IMR-90 (cell line): ENCODE measurements at regions not wholly inside any gene's neighbourhood (a gene's known extent, or its start where the extent isn't known, plus 50 kb on each side); places are given as distances from the start of the nearest gene placed in this dataset.

Experiments
- ATAC-seq: fragments of 200-7000 bp; cut with Tn5 transposase; 2 replicates; pipeline ENCODE4 v1.9.1; 2020; ENCODE audit warnings: low read depth, mild to moderate bottlenecking, moderate library complexity
- BruUV-seq: library from RNA; stranded (reverse); fragments of 400-500 nt; replicated peaks from 2 replicates; lab custom pipeline; 2021; lab: Mats Ljungman, UMichigan
- CTCF ChIA-PET: fragments of 300-600 bp; formaldehyde crosslinking; extraction: SDS; loops from one replicate; lab custom pipeline; 2021; ENCODE audit warnings: antibody characterized with exemption; lab: Yijun Ruan, JAX
- POLR2A ChIA-PET: fragments of 300-600 bp; sonication (Branson Sonifier 250); formaldehyde crosslinking; loops from one replicate; lab custom pipeline; 2022; ENCODE audit warnings: antibody characterized with exemption; ENCODE audit not compliant: unreplicated experiment; lab: Charles Lee
- DNase-seq: peaks from one replicate; pipeline ENCODE4 v3.0.0; 2013
- H2AFZ ChIP-seq: replicated peaks from 2 replicates; pipeline ENCODE3; 2013; ENCODE audit warnings: low read length, mild to moderate bottlenecking; ENCODE audit not compliant: poor library complexity
- H2AK5ac ChIP-seq: 2 replicates; pipeline ENCODE4 v1.6.1; 2013; ENCODE audit warnings: low read depth, low read length, inconsistent platforms
- H2AK9ac ChIP-seq: replicated peaks from 2 replicates; pipeline ENCODE3; 2013; ENCODE audit warnings: mild to moderate bottlenecking, low read depth, low read length, moderate library complexity; ENCODE audit not compliant: poor library complexity
- H2BK120ac ChIP-seq: 2 replicates; pipeline ENCODE4 v1.6.1; 2013; ENCODE audit warnings: low read depth, low read length, inconsistent platforms
- H2BK15ac ChIP-seq: 3 replicates; pipeline ENCODE4 v1.6.1; 2013; ENCODE audit warnings: low read depth, low read length, inconsistent platforms
- H2BK20ac ChIP-seq: 2 replicates; pipeline ENCODE4 v1.6.1; 2013; ENCODE audit warnings: low read depth, mild to moderate bottlenecking, inconsistent platforms, low read length, moderate library complexity
- H2BK5ac ChIP-seq: 2 replicates; pipeline ENCODE4 v1.6.1; 2013; ENCODE audit warnings: mild to moderate bottlenecking, low read depth, low read length, inconsistent platforms; ENCODE audit not compliant: poor library complexity, severe bottlenecking
- H3K14ac ChIP-seq: replicated peaks from 2 replicates; pipeline ENCODE4 v1.6.1; 2013; ENCODE audit warnings: low read depth, low read length, inconsistent platforms
- H3K18ac ChIP-seq: 2 replicates; pipeline ENCODE4 v1.6.1; 2013; ENCODE audit warnings: low read depth, low read length, control low read depth
- H3K23ac ChIP-seq: 2 replicates; pipeline ENCODE4 v1.6.1; 2013; ENCODE audit warnings: low read depth, low read length, inconsistent platforms
- H3K27ac ChIP-seq: 2 replicates; pipeline ENCODE4 v1.5.1; 2013; ENCODE audit warnings: mild to moderate bottlenecking, control low read depth, low read length; ENCODE audit not compliant: insufficient read depth
- H3K27me3 ChIP-seq: 2 replicates; pipeline ENCODE4 v1.6.1; 2013; ENCODE audit warnings: low read length; ENCODE audit not compliant: control insufficient read depth, insufficient read depth
- H3K36me3 ChIP-seq: 2 replicates; pipeline ENCODE4 v1.6.1; 2013; ENCODE audit warnings: low read length, mixed read lengths; ENCODE audit not compliant: control insufficient read depth, insufficient read depth
- H3K4ac ChIP-seq: 2 replicates; pipeline ENCODE4 v1.6.1; 2013; ENCODE audit warnings: low read depth, low read length, inconsistent platforms
- H3K4me1 ChIP-seq: 2 replicates; pipeline ENCODE4 v1.6.1; 2013; ENCODE audit warnings: low read length, mixed read lengths; ENCODE audit not compliant: control insufficient read depth, insufficient read depth
- H3K4me2 ChIP-seq: 2 replicates; pipeline ENCODE4 v1.6.1; 2013; ENCODE audit warnings: low read depth, mild to moderate bottlenecking, control low read depth, low read length, moderate library complexity
- H3K4me3 ChIP-seq: 2 replicates; pipeline ENCODE4 v1.5.1; 2013; ENCODE audit warnings: low read depth, mild to moderate bottlenecking, control low read depth, low read length, moderate library complexity; ENCODE audit not compliant: insufficient read depth
- H3K56ac ChIP-seq: 2 replicates; pipeline ENCODE4 v1.6.1; 2013; ENCODE audit warnings: low read length, inconsistent platforms; ENCODE audit not compliant: insufficient read depth; ENCODE audit errors: extremely low read depth
- H3K79me1 ChIP-seq, 2 experiments: 2 replicates each; pipeline ENCODE4 v1.6.1; 2013; ENCODE audit warnings: low read length in 2 of 2, inconsistent platforms in 1 of 2, low read depth in 1 of 2
- H3K9ac ChIP-seq: 2 replicates; pipeline ENCODE4 v1.6.1; 2013; ENCODE audit warnings: low read depth, low read length, control low read depth
- H3K9me1 ChIP-seq: 2 replicates; pipeline ENCODE4 v1.6.1; 2013; ENCODE audit warnings: low read length, inconsistent platforms; ENCODE audit not compliant: insufficient read depth
- H3K9me3 ChIP-seq: 2 replicates; pipeline ENCODE4 v1.6.1; 2013; ENCODE audit warnings: low read length; ENCODE audit not compliant: control insufficient read depth, insufficient read depth
- H4K20me1 ChIP-seq: 2 replicates; pipeline ENCODE4 v1.6.1; 2013; ENCODE audit warnings: low read length, inconsistent platforms; ENCODE audit not compliant: insufficient read depth
- H4K5ac ChIP-seq: 2 replicates; pipeline ENCODE4 v1.6.1; 2013; ENCODE audit warnings: mild to moderate bottlenecking, low read depth, low read length, control low read depth
- H4K8ac ChIP-seq, 2 experiments: 2 replicates each; pipeline ENCODE4 v1.6.1; 2013; ENCODE audit warnings: low read depth in 2 of 2, low read length in 2 of 2, control low read depth in 1 of 2, inconsistent platforms in 1 of 2
- H4K91ac ChIP-seq: 2 replicates; pipeline ENCODE4 v1.6.1; 2013; ENCODE audit warnings: low read depth, low read length, inconsistent platforms; ENCODE audit not compliant: insufficient read depth
- CEBPB ChIP-seq: IDR thresholded peaks from 2 replicates; pipeline ENCODE4 v1.6.1; 2012; ENCODE audit warnings: low read depth, low read length, improper control_type of control experiment
- MAFK ChIP-seq: IDR thresholded peaks from 2 replicates; pipeline ENCODE4 v1.6.1; 2012; ENCODE audit warnings: low read depth, low read length, improper control_type of control experiment
- dilution Hi-C: fragments of 300-500 bp; cut with HindIII; formaldehyde crosslinking; loops from one replicate; pipeline ENCODE4 v1.14.3; 2018; ENCODE audit warnings: low sequenced_read_pairs; ENCODE audit not compliant: unreplicated experiment
- in situ Hi-C: fragments of 300-500 bp; cut with MboI; formaldehyde crosslinking; loops from 3 replicates; pipeline ENCODE4 v1.14.3; 2019; ENCODE audit warnings: low sequenced_read_pairs, inconsistent platforms, mixed read lengths
- intact Hi-C: fragments of 100-400 bp; cut with micrococcal nuclease; formaldehyde crosslinking; loops from 2 replicates; pipeline ENCODE4 v1.10.0; 2022

DNA sequence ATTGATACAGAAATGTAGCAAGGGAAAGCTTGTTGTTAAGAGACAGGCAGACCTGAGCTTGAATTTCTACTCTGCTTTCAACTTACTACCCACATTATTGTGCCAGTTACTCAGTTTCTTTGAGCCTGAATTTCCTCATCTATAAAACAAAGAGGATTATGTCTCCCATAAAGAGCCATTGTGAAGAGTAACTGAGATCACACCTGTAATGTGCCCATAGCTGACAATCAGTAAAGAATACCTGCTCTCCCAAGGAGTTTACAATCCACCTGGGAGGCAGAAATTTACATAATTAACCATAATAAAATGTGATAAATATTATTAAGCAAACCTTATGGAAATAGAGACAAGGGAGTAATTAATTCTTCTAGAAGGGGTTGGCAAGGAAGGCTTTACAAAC lies 204.9 kb downstream of the EPM2A start:
- H2AK5ac ChIP-seq = no peak overlapping the region
- H3K36me3 ChIP-seq = no peaks in the 10 kb centered on the region
- ChIA-PET POLR2A (no interaction called here), CTCF (no interaction called here)
- no peak overlapping the region for H2BK120ac ChIP-seq
- in situ Hi-C loops = no loop called here
- H3K4me1 ChIP-seq = no peaks in the 10 kb centered on the region
- no TSS peak for BruUV-seq
- H3K79me1 ChIP-seq = no peaks in the 10 kb centered on the region
- dilution Hi-C loops = no loop called here
- no peak overlapping the region for H3K14ac ChIP-seq
- H3K56ac ChIP-seq = no peak overlapping the region
- H3K23ac ChIP-seq = no peak overlapping the region
- H2BK5ac ChIP-seq = no peak overlapping the region
- H3K9me3 ChIP-seq = no peaks in the 10 kb centered on the region
- ATAC-seq (no peak), DNase-seq (no peak)
- H2AK9ac ChIP-seq = no peak overlapping the region
- H4K91ac ChIP-seq = no peak overlapping the region
- no peak overlapping the region for H2BK15ac ChIP-seq
- no peak overlapping the region for H4K5ac ChIP-seq
- H3K4ac ChIP-seq = no peak overlapping the region
- no peak overlapping the region for H2BK20ac ChIP-seq
- H4K20me1 ChIP-seq = no peaks in the 10 kb centered on the region
- intact Hi-C loops = no loop called here
- no peak overlapping the region for H3K4me2 ChIP-seq
- H3K9ac ChIP-seq = no peak overlapping the region
- H3K18ac ChIP-seq = no peak overlapping the region
- TF ChIP-seq CEBPB (no peak), MAFK (no peak)
- H3K27me3 ChIP-seq = no peaks in the 10 kb centered on the region; the same call in 1 of the 2 replicates
- H3K27ac ChIP-seq = no peak overlapping the region
- H2AFZ ChIP-seq = no peak overlapping the region
- no peak overlapping the region for H4K8ac ChIP-seq
- no peak overlapping the region for H3K4me3 ChIP-seq
- no peaks in the 10 kb centered on the region; the same call in 1 of the 2 replicates for H3K9me1 ChIP-seq
